GM21717 (cell line): ENCODE measurements at regions not wholly inside any gene's neighbourhood (a gene's known extent, or its start where the extent isn't known, plus 50 kb on each side); places are given as distances from the start of the nearest gene placed in this dataset.
"Not testable (repeated sequence)": the region's sequence is repeated elsewhere in the genome, so short reads cannot be mapped to it uniquely, and the experiment has no call there.

Experiments used
- ATAC-seq: cut with Tn5 transposase; IDR thresholded peaks from one replicate; pipeline ENCODE4 v1.9.1; 2021; ENCODE audit warnings: mild to moderate bottlenecking, moderate library complexity; ENCODE audit not compliant: unreplicated experiment

GRCh38 chr5:145585443-145586148, 249.5 kb downstream of the PRELID2 start:
- ATAC-seq = no peak

DNA sequence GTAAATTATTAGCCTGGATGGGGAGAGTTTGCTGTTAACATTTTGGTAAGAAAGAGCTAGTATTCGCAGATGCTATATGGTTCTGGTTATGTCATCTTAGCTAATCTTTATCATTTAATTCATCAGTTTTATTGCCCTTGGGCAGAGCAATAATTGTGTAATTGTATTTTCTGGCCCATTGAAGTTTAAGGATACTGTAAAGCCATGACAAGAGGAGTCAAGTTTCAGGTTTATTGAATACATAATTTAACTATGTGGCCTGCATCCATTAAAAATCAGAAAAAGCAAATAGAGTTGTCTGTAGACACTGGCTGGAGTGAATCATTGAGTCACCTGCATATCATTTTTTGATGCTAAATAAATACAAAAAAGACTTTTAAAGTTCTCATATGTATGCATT, 255.8 kb downstream of the PRELID2 start:
- ATAC-seq = no peak

DNA sequence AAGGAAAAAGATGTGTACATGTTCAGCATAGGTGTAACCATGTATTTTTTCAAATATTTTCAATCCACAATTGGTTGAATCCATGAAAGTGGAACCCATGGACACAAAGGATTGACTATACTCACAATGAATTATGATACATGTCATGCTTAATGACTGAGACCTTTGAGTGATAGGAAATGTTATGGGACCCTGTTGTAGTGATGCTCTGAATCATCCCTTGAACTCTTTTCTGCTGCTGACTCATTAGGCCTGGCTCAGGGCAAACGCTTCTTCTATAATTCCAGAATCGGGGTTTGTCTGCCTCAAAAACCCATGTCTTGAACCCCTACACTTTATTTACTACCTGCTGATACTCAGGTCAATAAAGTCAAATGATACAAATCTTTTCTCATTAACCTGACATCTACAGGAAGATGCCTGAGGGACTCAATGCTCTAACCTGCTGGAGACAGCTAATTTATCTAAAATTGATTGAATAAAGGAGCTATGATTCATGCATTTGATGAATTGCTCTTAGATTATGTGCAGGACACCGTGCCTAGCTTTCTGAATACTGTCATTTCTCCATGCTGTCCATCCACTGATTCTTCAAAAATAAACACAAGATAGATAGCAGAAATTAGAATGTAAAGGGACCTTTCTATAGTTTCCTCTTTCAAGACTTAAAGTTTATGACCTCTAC, 260.1 kb downstream of the PRELID2 start:
- no peak for ATAC-seq

DNA sequence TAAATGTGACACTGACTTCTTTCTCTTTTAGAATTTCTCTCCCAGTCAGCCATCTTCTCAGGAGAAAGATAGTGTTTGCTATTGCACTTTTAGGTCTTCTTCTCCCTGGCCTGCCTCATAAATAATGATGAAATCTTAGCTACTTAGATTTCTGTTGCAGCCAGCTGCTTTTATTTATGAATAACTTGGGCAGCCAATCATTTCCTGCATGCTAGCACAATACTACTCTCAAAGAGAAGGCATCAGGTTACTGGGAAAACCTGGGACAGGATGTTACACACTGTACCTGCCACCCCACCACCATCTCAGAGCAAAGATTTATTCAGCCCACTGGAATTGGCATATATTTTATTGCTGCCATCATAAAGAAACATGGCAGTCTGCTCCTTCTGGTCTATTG, 266.6 kb downstream of the PRELID2 start:
- ATAC-seq = no peak

DNA sequence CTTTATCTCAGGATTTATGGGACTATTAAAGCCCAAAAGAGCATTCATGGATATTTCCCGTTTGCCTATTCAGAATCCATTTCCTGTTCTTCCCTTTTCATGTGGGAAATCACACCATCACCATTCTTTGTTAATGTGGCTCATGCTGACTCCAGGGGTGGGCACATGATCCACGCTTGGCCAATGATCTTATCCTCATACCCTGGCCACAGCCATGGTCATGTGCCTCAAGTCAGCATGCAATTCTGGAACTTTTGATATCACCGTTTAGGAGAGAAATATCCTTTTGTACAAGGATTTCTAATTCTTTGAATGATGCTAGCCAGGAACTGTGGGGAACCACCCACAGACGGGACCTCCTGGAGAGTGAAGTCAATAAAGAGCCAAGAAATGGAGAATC, 272.2 kb downstream of the PRELID2 start:
- ATAC-seq = no peak

GRCh38 chr5:145558288-145558687, 276.9 kb downstream of the PRELID2 start:
- no peak for ATAC-seq

- no peak for ATAC-seq
Measured at GRCh38 chr5:145557345-145557744, 277.8 kb downstream of the PRELID2 start.

- no peak for ATAC-seq
Measured at GRCh38 chr5:145554399-145554798, 280.7 kb downstream of the PRELID2 start.

- no peak for ATAC-seq
Measured at GRCh38 chr5:145553177-145553576, 282.0 kb downstream of the PRELID2 start.

- no peak for ATAC-seq
Measured at GRCh38 chr5:145551714-145552113, 283.4 kb downstream of the PRELID2 start.

DNA sequence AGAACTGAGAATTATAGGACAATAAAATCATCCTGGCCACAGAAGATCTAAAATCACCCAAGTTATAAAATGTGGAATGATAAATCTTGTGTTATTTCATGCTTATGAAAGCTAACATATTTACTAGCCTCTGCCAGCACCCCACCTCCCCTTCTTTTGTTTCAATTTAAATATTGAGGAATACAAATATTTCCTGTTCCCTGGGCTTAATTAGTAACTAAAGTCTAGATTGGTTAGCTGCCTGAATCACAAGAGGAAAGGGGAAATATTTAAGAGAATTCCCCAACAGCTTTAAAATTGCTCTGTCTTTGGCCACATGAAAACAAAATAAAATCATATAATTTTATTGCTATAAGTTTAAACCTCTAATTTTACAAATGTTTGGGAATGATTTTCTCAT, 287.0 kb downstream of the PRELID2 start:
- no peak for ATAC-seq

GRCh38 chr5:145544401-145544800, 290.7 kb downstream of the PRELID2 start:
- no peak for ATAC-seq

DNA sequence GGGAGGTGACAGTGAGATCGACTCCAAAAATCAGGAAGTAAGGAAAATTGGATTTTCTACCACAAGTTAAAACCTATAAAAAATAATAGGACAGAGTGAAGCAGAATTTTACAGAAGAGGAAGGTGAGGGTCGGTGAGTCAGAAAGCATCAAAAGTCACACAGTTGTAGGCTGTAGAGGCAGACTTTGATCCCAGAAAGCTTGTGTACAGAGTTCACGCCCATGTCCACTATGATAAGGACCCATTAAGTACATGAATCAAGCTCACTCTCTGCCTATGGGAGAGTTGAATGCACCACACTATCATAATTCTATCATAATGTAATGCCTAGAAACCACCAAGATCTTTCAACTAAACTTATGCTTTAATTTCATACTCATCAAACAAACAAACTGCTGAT, 291.2 kb downstream of the PRELID2 start:
- no peak for ATAC-seq

DNA sequence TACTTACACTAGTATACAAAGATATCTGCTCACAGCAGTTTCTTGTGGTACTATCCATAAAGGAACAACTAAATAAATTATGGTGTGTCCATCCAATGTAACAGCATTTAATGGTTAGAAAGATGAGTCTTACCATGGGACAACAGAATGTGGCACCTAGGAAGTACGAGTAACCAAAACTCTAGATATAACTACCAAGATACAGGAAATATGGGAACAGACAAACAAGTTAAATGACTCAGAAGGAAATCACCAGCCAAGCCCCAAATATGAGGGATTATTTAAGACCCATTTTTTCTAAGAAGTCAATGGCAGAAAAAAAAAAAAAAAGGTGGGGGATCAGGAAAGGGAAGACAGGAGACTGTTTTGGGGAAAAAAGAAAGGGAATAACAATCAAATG, 294.8 kb downstream of the PRELID2 start:
- no peak for ATAC-seq

- ATAC-seq = no peak
Measured at GRCh38 chr5:145539201-145539600, 295.9 kb downstream of the PRELID2 start.

DNA sequence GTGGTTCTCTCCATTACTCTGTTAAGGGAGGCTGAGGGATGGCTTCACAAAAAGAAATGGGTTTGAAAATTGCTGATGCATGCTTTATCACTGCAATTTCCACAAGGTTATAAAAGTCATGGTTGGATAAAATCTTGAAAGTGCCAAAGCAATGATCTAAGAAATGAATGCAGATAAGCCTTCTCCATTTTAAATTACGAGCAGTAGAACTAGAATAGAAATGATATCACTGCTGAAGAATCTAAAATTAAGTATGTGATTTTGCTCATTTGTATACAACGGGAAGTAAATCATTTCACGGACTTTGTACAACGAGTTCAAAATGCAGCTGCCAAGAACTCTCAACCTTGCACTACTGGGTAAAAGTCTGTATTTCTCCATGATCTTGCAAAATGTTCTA, 299.0 kb downstream of the PRELID2 start:
- no peak for ATAC-seq

GRCh38 chr5:145531038-145531734, 304.0 kb downstream of the PRELID2 start:
- ATAC-seq = no peak

DNA sequence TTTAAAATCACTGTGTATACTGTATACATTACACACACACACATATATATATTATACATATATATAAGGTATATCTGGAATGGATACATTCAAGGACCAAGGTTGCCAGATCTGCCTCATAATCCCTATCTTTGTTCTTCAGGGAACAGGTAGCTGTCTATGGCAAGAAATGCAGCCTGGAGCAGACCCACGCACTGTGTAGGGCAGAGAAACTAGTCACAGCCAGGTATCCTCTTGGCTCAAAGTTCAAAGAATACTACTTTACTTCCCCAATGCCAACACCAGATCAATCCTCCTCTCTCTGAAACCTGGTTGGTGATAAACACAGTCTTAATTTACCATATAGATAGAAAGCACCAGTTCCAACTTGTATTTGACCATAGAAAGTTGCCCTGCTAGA, 313.6 kb downstream of the PRELID2 start:
- ATAC-seq = no peak

DNA sequence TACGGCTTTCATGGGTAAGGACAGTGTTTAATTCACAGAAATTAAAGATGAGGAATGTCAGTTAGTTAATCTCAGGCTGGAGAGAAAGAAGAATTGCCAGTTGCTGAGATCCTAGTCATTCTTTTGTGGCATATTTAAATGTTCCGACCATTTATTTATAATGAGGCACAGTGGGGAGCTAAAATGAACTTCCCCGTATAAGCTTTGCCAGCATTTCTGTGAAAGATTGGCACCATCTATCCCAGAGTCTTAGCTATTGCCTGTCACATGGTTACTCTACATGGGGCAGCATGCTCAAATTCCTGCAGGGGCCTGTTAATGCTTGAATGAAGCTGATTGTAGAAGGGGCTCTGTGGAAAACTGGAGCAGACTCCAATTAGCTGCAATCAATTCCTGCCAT, 314.1 kb downstream of the PRELID2 start:
- no peak for ATAC-seq

DNA sequence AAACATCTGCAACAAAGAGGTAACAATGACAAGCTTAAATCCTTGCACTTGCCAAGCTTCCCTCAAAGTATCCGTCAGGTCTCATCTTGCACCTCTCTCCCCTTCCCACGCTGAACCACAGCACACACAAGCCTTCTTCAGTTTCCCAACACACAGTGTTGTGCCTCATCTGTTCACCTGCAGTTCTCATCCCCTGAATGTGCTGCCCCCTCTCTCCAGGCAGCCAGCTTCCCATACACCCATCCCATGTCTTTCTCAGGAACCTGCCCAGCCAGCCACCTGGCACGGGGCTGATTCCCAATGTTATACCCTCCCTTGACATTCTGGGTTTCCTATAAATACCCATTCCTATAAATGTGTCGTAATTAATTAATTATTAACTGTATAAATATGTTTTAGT, 314.8 kb downstream of the PRELID2 start:
- ATAC-seq = no peak

DNA sequence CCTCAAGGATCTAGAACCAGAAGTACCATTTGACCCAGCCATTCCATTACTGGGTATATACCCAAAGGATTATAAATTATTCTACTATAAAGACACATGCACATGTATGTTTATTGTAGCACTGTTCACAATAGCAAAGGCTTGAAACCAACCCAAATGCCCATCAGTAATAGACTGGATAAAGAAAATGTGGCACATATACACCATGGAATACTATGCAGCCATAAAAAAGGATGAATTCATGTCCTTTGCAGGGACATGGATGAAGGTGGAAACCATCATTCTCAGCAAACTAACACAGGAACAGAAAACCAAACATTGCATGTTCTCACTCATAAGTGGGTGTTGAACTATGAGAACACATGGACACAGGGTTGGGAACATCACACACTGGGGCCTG, 317.6 kb downstream of the PRELID2 start:
- ATAC-seq = not testable (repeated sequence)

DNA sequence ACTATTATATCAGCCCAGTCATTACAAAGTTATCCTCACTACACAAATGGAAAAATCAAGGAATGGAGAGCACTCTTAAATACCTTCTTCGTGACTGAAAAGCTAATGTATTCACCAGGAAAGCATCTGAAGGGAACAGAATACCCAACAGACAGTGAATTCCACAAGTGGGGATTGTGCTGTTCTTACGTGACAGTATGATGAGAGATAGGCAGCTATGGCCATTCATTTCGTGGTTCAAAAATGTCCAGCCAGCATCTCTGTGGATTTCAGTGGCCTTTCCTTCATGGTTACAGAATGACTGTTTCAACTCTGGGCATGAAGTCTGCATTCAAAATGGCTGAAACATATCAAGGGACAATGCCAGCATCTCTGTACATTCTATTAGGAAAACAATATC, 323.8 kb downstream of the PRELID2 start:
- no peak for ATAC-seq
